Bronchial epithelial cell (primary cell): ENCODE measurements at regions not wholly inside any gene's neighbourhood (a gene's known extent, or its start where the extent isn't known, plus 50 kb on each side); places are given as distances from the start of the nearest gene placed in this dataset.

Experiments used
- DNase-seq: peaks from one replicate; pipeline ENCODE4 v3.0.0-alpha.2; 2010; ENCODE audit warnings: low read depth
- FAIRE-seq: peaks from 2 replicates; lab custom pipeline; 2011; peaks lifted over from hg19 to GRCh38; lab: Jason Lieb, UNC
- H3K27me3 ChIP-seq: 2 replicates; pipeline ENCODE4 v1.5.1; 2011; ENCODE audit warnings: low read length; ENCODE audit not compliant: control insufficient read depth, insufficient read depth
- H3K36me3 ChIP-seq: 2 replicates; pipeline ENCODE4 v1.5.1; 2011; ENCODE audit warnings: low read length; ENCODE audit not compliant: control insufficient read depth, insufficient read depth
- H3K4me3 ChIP-seq: 2 replicates; pipeline ENCODE4 v1.5.1; 2011; ENCODE audit warnings: mild to moderate bottlenecking, low read depth, low read length, control low read depth
- CTCF ChIP-seq: IDR thresholded peaks from 2 replicates; pipeline ENCODE4 v1.5.1; 2011; ENCODE audit warnings: mild to moderate bottlenecking, moderate library complexity, low read length, control low read depth, inconsistent platforms; ENCODE audit not compliant: insufficient read depth, severe bottlenecking

- no peak for TF ChIP-seq CTCF
- DNase-seq (no peak), FAIRE-seq (no peak)
- H3K4me3 ChIP-seq = no peak overlapping the region
- H3K36me3 ChIP-seq = no peaks in the 10 kb centered on the region
- no peaks in the 10 kb centered on the region for H3K27me3 ChIP-seq
Measured at GRCh38 chr1:221886311-221886710, 144.4 kb upstream of the DUSP10 start.

- DNase-seq (no peak), FAIRE-seq (no peak)
- no peak overlapping the region for H3K4me3 ChIP-seq
- TF ChIP-seq CTCF = no peak
- no peaks in the 10 kb centered on the region for H3K36me3 ChIP-seq
- H3K27me3 ChIP-seq = no peaks in the 10 kb centered on the region
Measured at GRCh38 chr1:221884821-221885220, 142.9 kb upstream of the DUSP10 start.

GRCh38 chr1:221881805-221882581 lies 140.1 kb upstream of the DUSP10 start:
- DNase-seq = peak; percentile 68
- no peak for FAIRE-seq

GRCh38 chr1:221880182-221880581 lies 138.3 kb upstream of the DUSP10 start:
- no peak for TF ChIP-seq CTCF

More at GRCh38 chr1:221881805-221882581, 140.1 kb upstream of the DUSP10 start:
- no peak for TF ChIP-seq CTCF
- no peaks in the 10 kb centered on the region for H3K27me3 ChIP-seq
- H3K36me3 ChIP-seq = no peaks in the 10 kb centered on the region
- no peak overlapping the region for H3K4me3 ChIP-seq

GRCh38 chr1:221878134-221878533 lies 136.2 kb upstream of the DUSP10 start:
- FAIRE-seq (no peak), DNase-seq (peak; percentile 68)
- no peaks in the 10 kb centered on the region for H3K27me3 ChIP-seq
- H3K36me3 ChIP-seq = no peaks in the 10 kb centered on the region
- H3K4me3 ChIP-seq = no peak overlapping the region
- TF ChIP-seq CTCF = no peak

More at GRCh38 chr1:221880182-221880581, 138.3 kb upstream of the DUSP10 start:
- Histone ChIP-seq H3K27me3 (no peaks in the 10 kb centered on the region), H3K36me3 (no peaks in the 10 kb centered on the region), H3K4me3 (no peak overlapping the region)
- DNase-seq (no peak), FAIRE-seq (no peak)
